Trophoblast cell (in vitro differentiated cells and primary cell): ENCODE measurements at regions not wholly inside any gene's neighbourhood (a gene's known extent, or its start where the extent isn't known, plus 50 kb on each side); places are given as distances from the start of the nearest gene placed in this dataset.

Source experiments
- DNase-seq, 2 donors: peaks; one replicate each; pipeline ENCODE4 v3.0.0-alpha.2; 2016
- H2AFZ ChIP-seq: 2 replicates; pipeline ENCODE4 v1.6.1; 2013; ENCODE audit warnings: low read length, moderate library complexity, mild to moderate bottlenecking; ENCODE audit not compliant: insufficient read depth, poor library complexity
- H2AK5ac ChIP-seq: 2 replicates; pipeline ENCODE4 v1.6.1; 2013; ENCODE audit warnings: mild to moderate bottlenecking, low read length
- H2BK120ac ChIP-seq: 2 replicates; pipeline ENCODE4 v1.6.1; 2013; ENCODE audit warnings: low read length, mild to moderate bottlenecking, moderate library complexity; ENCODE audit not compliant: insufficient read depth, poor library complexity
- H2BK12ac ChIP-seq: 2 replicates; pipeline ENCODE4 v1.6.1; 2013; ENCODE audit warnings: mild to moderate bottlenecking, low read length, moderate library complexity
- H2BK5ac ChIP-seq: 2 replicates; pipeline ENCODE4 v1.6.1; 2013; ENCODE audit warnings: low read length, low read depth, moderate library complexity, mild to moderate bottlenecking; ENCODE audit not compliant: poor library complexity
- H3K14ac ChIP-seq: 2 replicates; pipeline ENCODE4 v1.6.1; 2013; ENCODE audit warnings: mild to moderate bottlenecking, low read length
- H3K18ac ChIP-seq: 2 replicates; pipeline ENCODE4 v1.6.1; 2013; ENCODE audit warnings: mild to moderate bottlenecking, low read length
- H3K23ac ChIP-seq: 2 replicates; pipeline ENCODE4 v1.6.1; 2013; ENCODE audit warnings: low read length
- H3K27ac ChIP-seq: 2 replicates; pipeline ENCODE4 v1.5.1; 2013; ENCODE audit warnings: low read depth, mild to moderate bottlenecking, inconsistent platforms, low read length, moderate library complexity
- H3K27me3 ChIP-seq: 2 replicates; pipeline ENCODE4 v1.6.1; 2013; ENCODE audit warnings: inconsistent platforms, mild to moderate bottlenecking, low read length, moderate library complexity; ENCODE audit not compliant: insufficient read depth
- H3K36me3 ChIP-seq, 2 experiments: 1 replicate in 1 of 2; 2 replicates in 1 of 2; pipeline ENCODE4 v1.6.1; 2013; ENCODE audit warnings: low read length in 2 of 2, mild to moderate bottlenecking in 2 of 2, moderate library complexity in 1 of 2; ENCODE audit not compliant: insufficient read depth in 2 of 2, control insufficient read depth in 1 of 2
- H3K4ac ChIP-seq: 2 replicates; pipeline ENCODE4 v1.6.1; 2013; ENCODE audit warnings: low read depth, mild to moderate bottlenecking, low read length, moderate library complexity
- H3K4me1 ChIP-seq, 2 experiments: 1 replicate in 1 of 2; 2 replicates in 1 of 2; pipeline ENCODE4 v1.6.1; 2013; ENCODE audit warnings: low read length in 2 of 2, mild to moderate bottlenecking in 2 of 2, moderate library complexity in 1 of 2; ENCODE audit not compliant: insufficient read depth in 2 of 2, control insufficient read depth in 1 of 2
- H3K4me2 ChIP-seq: 2 replicates; pipeline ENCODE4 v1.6.1; 2013; ENCODE audit warnings: inconsistent platforms, mild to moderate bottlenecking, low read length, moderate library complexity
- H3K4me3 ChIP-seq: 2 replicates; pipeline ENCODE4 v1.5.1; 2013; ENCODE audit warnings: mild to moderate bottlenecking, low read depth, low read length, inconsistent platforms
- H3K79me1 ChIP-seq: one replicate; pipeline ENCODE4 v1.6.1; 2013; ENCODE audit warnings: low read length
- H3K79me2 ChIP-seq: 2 replicates; pipeline ENCODE4 v1.6.1; 2013; ENCODE audit warnings: low read length, mild to moderate bottlenecking; ENCODE audit not compliant: control insufficient read depth, insufficient read depth, poor library complexity
- H3K9ac ChIP-seq: 2 replicates; pipeline ENCODE4 v1.6.1; 2013; ENCODE audit warnings: mild to moderate bottlenecking, low read length
- H3K9me3 ChIP-seq: 2 replicates; pipeline ENCODE4 v1.6.1; 2013; ENCODE audit warnings: low read depth, mild to moderate bottlenecking, control low read depth, inconsistent platforms, low read length; ENCODE audit not compliant: insufficient read depth
- H4K12ac ChIP-seq: 2 replicates; pipeline ENCODE4 v1.6.1; 2013; ENCODE audit warnings: low read depth, mild to moderate bottlenecking, low read length, moderate library complexity
- H4K8ac ChIP-seq: 2 replicates; pipeline ENCODE4 v1.6.1; 2013; ENCODE audit warnings: low read depth, mild to moderate bottlenecking, low read length, moderate library complexity
- H4K91ac ChIP-seq: one replicate; pipeline ENCODE4 v1.6.1; 2013; ENCODE audit warnings: low read depth, mild to moderate bottlenecking, low read length, moderate library complexity
- WGBS: extraction: QIAGEN DNeasy Blood & Tissue Kit; methylation state at CpG from one replicate; pipeline ENCODE4 v1.1.7; 2013; ENCODE audit warnings: missing lambda C conversion rate; ENCODE audit not compliant: insufficient read length, insufficient coverage; ENCODE audit errors: extremely low coverage; 5-methylcytosine and 5-hydroxymethylcytosine counted together

DNA sequence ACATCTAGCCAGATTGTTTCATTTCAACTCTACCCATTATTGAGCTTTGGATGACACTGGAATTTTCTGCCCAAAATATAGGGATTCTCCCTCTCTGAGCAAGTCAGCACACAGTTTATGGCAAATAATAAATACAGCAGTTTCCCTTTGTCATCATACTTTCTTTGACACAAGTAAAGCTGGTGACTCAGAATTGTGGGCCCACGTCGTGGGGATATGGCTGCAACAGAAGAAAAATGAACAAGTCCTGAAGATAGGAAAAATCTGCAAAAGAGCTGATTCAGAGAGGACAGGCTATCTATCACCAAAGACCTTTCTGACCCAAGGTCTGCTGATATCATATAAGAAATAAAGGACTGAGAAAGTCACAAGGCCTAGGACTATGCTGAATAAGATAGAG lies 236.3 kb upstream of the ZC3H12C start:
- H3K4me3 ChIP-seq, result no peak overlapping the region
- H3K79me2 ChIP-seq, result no peaks in the 10 kb centered on the region
- no peak overlapping the region for H2AK5ac ChIP-seq
- no peak overlapping the region for H4K8ac ChIP-seq
- peaks cover 0 to 6% of the 10 kb centered on the region in 2 experiments for H3K4me1 ChIP-seq
- no peak overlapping the region for H3K23ac ChIP-seq
- no peak overlapping the region for H4K12ac ChIP-seq
- H2BK12ac ChIP-seq, result no peak overlapping the region
- DNase-seq, result no peak
- H3K4me2 ChIP-seq, result no peak overlapping the region
- H3K18ac ChIP-seq, result no peak overlapping the region
- H3K9ac ChIP-seq, result no peak overlapping the region
- no peak overlapping the region for H4K91ac ChIP-seq
- H3K27ac ChIP-seq, result no peak overlapping the region
- peaks cover 3% of the 10 kb centered on the region for H3K79me1 ChIP-seq
- H3K14ac ChIP-seq, result no peak overlapping the region
- no peak overlapping the region for H3K4ac ChIP-seq
- H3K9me3 ChIP-seq, result no peaks in the 10 kb centered on the region
- H2BK5ac ChIP-seq, result no peak overlapping the region
- no peak overlapping the region for H2BK120ac ChIP-seq
- H3K36me3 ChIP-seq, result no peaks in the 10 kb centered on the region
- H3K27me3 ChIP-seq, result no peaks in the 10 kb centered on the region
- no CpG with 5 or more reads among the region's 2 CpGs for WGBS
- no peak overlapping the region for H2AFZ ChIP-seq

DNA sequence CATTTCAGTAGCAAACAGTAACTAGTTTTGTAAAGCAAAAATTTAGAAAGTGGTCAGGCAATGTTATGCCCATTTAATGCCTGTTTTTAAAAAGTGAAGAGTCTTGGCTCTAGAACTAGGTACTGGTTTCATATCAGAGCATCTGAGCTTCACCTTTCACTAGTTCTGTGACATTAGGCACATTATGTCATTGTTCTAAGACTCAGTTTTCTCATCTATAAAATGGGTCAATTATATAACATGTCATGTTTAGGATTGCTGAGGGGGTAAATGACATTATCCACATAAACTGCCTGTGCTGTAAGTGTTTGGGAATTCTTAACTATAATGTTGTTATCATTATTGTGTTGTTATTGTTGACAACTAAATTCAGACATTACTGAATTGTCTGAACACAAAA lies 235.6 kb upstream of the ZC3H12C start:
- Histone ChIP-seq H3K4ac (no peak overlapping the region), H4K91ac (no peak overlapping the region), H3K27me3 (no peaks in the 10 kb centered on the region), H2BK5ac (no peak overlapping the region), H3K9ac (no peak overlapping the region), H3K27ac (no peak overlapping the region), H3K9me3 (no peaks in the 10 kb centered on the region), H3K79me1 (peaks cover 3% of the 10 kb centered on the region), H3K14ac (no peak overlapping the region), H4K8ac (no peak overlapping the region), H3K18ac (no peak overlapping the region), H3K4me2 (no peak overlapping the region), H3K36me3 (no peaks in the 10 kb centered on the region), H2AK5ac (no peak overlapping the region), H2AFZ (no peak overlapping the region), H3K4me1 (peaks cover 0 to 6% of the 10 kb centered on the region in 2 experiments), H2BK120ac (no peak overlapping the region), H2BK12ac (no peak overlapping the region), H4K12ac (no peak overlapping the region), H3K23ac (no peak overlapping the region), H3K4me3 (no peak overlapping the region), H3K79me2 (no peaks in the 10 kb centered on the region)
- DNase-seq, result no peak

DNA sequence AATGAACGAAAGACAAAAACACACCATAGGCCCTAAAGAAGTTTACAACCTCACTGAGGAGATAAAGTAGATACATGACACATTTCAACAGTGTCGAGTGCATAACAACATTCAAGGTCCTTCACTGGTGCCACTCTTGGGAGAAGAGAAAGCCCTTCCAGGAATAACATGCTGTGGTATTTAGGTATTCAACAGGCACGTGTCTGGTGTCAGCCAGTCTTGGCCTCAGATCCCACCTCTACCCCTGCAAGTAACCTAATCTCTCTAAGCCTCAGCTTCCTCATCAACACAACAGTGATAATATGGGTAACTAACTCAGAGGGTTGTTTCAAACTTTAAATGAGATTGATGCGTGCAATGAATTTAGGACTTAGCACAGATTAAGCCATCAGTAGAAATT lies 235.0 kb upstream of the ZC3H12C start:
- Histone ChIP-seq H3K79me1 (peaks cover 5% of the 10 kb centered on the region), H3K27ac (no peak overlapping the region), H3K14ac (no peak overlapping the region), H4K8ac (no peak overlapping the region), H3K23ac (no peak overlapping the region), H4K12ac (no peak overlapping the region), H3K9me3 (no peaks in the 10 kb centered on the region), H3K79me2 (no peaks in the 10 kb centered on the region), H3K18ac (no peak overlapping the region), H3K4me1 (peaks cover 0 to 6% of the 10 kb centered on the region in 2 experiments), H3K36me3 (no peaks in the 10 kb centered on the region), H3K27me3 (no peaks in the 10 kb centered on the region), H4K91ac (peak overlapping the region; percentile 7), H2BK120ac (no peak overlapping the region), H2BK5ac (no peak overlapping the region), H2AK5ac (no peak overlapping the region), H2BK12ac (no peak overlapping the region), H3K4ac (no peak overlapping the region), H3K4me2 (no peak overlapping the region), H3K4me3 (no peak overlapping the region), H3K9ac (no peak overlapping the region), H2AFZ (no peak overlapping the region)
- no CpG with 5 or more reads among the region's 4 CpGs for WGBS
- DNase-seq, result no peak

- H2AK5ac ChIP-seq, result no peak overlapping the region
- H2AFZ ChIP-seq, result no peak overlapping the region
- peaks cover 5% of the 10 kb centered on the region for H3K79me1 ChIP-seq
- peak; percentile 34 to 71 for DNase-seq
- no peaks in the 10 kb centered on the region for H3K36me3 ChIP-seq
- H3K9ac ChIP-seq, result no peak overlapping the region
- no peak overlapping the region for H3K4me3 ChIP-seq
- no CpG with 5 or more reads among the region's 4 CpGs for WGBS
- peak overlapping the region; percentile 62 for H4K91ac ChIP-seq
- no peak overlapping the region for H4K8ac ChIP-seq
- H3K14ac ChIP-seq, result no peak overlapping the region
- no peaks in the 10 kb centered on the region for H3K9me3 ChIP-seq
- H2BK5ac ChIP-seq, result no peak overlapping the region
- H3K4me2 ChIP-seq, result no peak overlapping the region
- H3K23ac ChIP-seq, result no peak overlapping the region
- H2BK120ac ChIP-seq, result peak overlapping the region; percentile 38
- H2BK12ac ChIP-seq, result peak overlapping the region; percentile 27
- H3K4ac ChIP-seq, result no peak overlapping the region
- no peak overlapping the region for H3K18ac ChIP-seq
- H3K4me1 ChIP-seq, result peaks cover 0 to 6% of the 10 kb centered on the region in 2 experiments
- H3K27me3 ChIP-seq, result no peaks in the 10 kb centered on the region
- H3K27ac ChIP-seq, result no peak overlapping the region
- H3K79me2 ChIP-seq, result no peaks in the 10 kb centered on the region
- no peak overlapping the region for H4K12ac ChIP-seq
These were observed 234.0 kb upstream of the ZC3H12C start for GRCh38 chr11:109859045-109859724.
